ENCODE measurements at regions not wholly inside any gene's neighbourhood (a gene's known extent, or its start where the extent isn't known, plus 50 kb on each side); places are given as distances from the start of the nearest gene placed in this dataset.

GRCh38 chr14:71799841-71800240, 132.4 kb upstream of the RGS6 start:
- TF ChIP-seq POLR2A (IDR thresholded peaks at IDR 0.05), result no peak
- no peak for TF ChIP-seq CTCF (IDR thresholded peaks at IDR 0.05)
- no peak for TF ChIP-seq EP300 (IDR thresholded peaks at IDR 0.05)
